GM12878 (cell line): ENCODE measurements at regions not wholly inside any gene's neighbourhood (a gene's known extent, or its start where the extent isn't known, plus 50 kb on each side); places are given as distances from the start of the nearest gene placed in this dataset.

Source experiments
- ATAC-seq: fragments of 200-7000 bp; cut with Tn5 transposase; 3 replicates; pipeline ENCODE4 v1.9.1; 2020; ENCODE audit warnings: mild to moderate bottlenecking, moderate library complexity
- BruUV-seq: library from RNA; stranded (reverse); fragments of 400-500 nt; replicated peaks from 2 replicates; lab custom pipeline; 2021; lab: Mats Ljungman, UMichigan
- CTCF ChIA-PET: fragments of 300-600 bp; sonication (Branson Sonifier 250); formaldehyde crosslinking; extraction: SDS; loops from one replicate; lab custom pipeline; 2021; ENCODE audit warnings: inconsistent platforms; lab: Yijun Ruan, JAX
- POLR2A ChIA-PET: fragments of 350-600 bp; formaldehyde crosslinking; extraction: SDS; loops from one replicate; lab custom pipeline; 2021; ENCODE audit warnings: inconsistent platforms; lab: Charles Lee
- RAD21 ChIA-PET: fragments of 300-600 bp; sonication (Branson Sonifier 250); formaldehyde crosslinking; loops from one replicate; lab custom pipeline; 2023; ENCODE audit warnings: antibody characterized with exemption; ENCODE audit not compliant: unreplicated experiment; lab: Charles Lee
- SMC1A ChIA-PET: fragments of 300-600 bp; sonication (Branson Sonifier 250); formaldehyde crosslinking; loops from one replicate; lab custom pipeline; 2023; ENCODE audit not compliant: unreplicated experiment, uncharacterized antibody; lab: Charles Lee
- DNase-seq: peaks from one replicate; pipeline ENCODE4 v3.0.0-alpha.2; 2011; ENCODE audit warnings: low read depth, low spot score
- FAIRE-seq: peaks from 3 replicates; lab custom pipeline; 2011; peaks lifted over from hg19 to GRCh38; lab: Jason Lieb, UNC
- H2AFZ ChIP-seq: 2 replicates; pipeline ENCODE4 v1.6.0; 2011; ENCODE audit warnings: low read depth, low read length, control low read depth; ENCODE audit not compliant: control insufficient read depth
- H3K27ac ChIP-seq: 2 replicates; pipeline ENCODE4 v1.5.1; 2011; ENCODE audit warnings: control low read depth; ENCODE audit not compliant: control insufficient read depth, insufficient read depth
- H3K27me3 ChIP-seq, 2 experiments: replicated peaks in 1 of 2; 2 replicates each; pipeline versions ENCODE4 v1.6.0 to v1.6.1; 2011; ENCODE audit warnings: low read length in 1 of 2; ENCODE audit not compliant: control insufficient read depth in 2 of 2, insufficient read depth in 2 of 2
- H3K36me3 ChIP-seq, 2 experiments: 2 replicates each; pipeline ENCODE4 v1.5.1; 2011; ENCODE audit warnings: low read length in 1 of 2; ENCODE audit not compliant: control insufficient read depth in 2 of 2, insufficient read depth in 2 of 2
- H3K4me1 ChIP-seq: 2 replicates; pipeline ENCODE4 v1.6.1; 2011; ENCODE audit warnings: mild to moderate bottlenecking, low read length, moderate library complexity, mixed read lengths; ENCODE audit not compliant: control insufficient read depth, insufficient read depth
- H3K4me2 ChIP-seq: 2 replicates; pipeline ENCODE4 v1.6.0; 2011; ENCODE audit warnings: control low read depth; ENCODE audit not compliant: control insufficient read depth, insufficient read depth
- H3K4me3 ChIP-seq: fragments of 200-600 bp; sonication (generic); 2 replicates; pipeline ENCODE4 v1.5.1; 2016
- H3K79me2 ChIP-seq: 2 replicates; pipeline ENCODE4 v1.6.0; 2011; ENCODE audit warnings: low read length; ENCODE audit not compliant: control insufficient read depth, insufficient read depth
- H3K9ac ChIP-seq: 2 replicates; pipeline ENCODE4 v1.8.0; 2011; ENCODE audit warnings: low read length, control low read depth, mixed read lengths; ENCODE audit not compliant: control insufficient read depth, insufficient read depth
- H3K9me3 ChIP-seq: replicated peaks from 3 replicates; pipeline ENCODE4 v1.5.1; 2011; ENCODE audit warnings: mild to moderate bottlenecking, low read length; ENCODE audit not compliant: control insufficient read depth, insufficient read depth
- H4K20me1 ChIP-seq: 2 replicates; pipeline ENCODE4 v1.6.0; 2011; ENCODE audit not compliant: control insufficient read depth, insufficient read depth
- ASH2L ChIP-seq: fragments of 300-600, 200-600 bp; sonication (generic); IDR thresholded peaks from 2 replicates; pipeline ENCODE4 v1.6.1; 2017; ENCODE audit warnings: low read depth, mild to moderate bottlenecking, borderline replicate concordance
- EP300 ChIP-seq, 2 experiments: fragments of 150-350 bp in 1 of 2; IDR thresholded peaks; 2 replicates each; pipeline ENCODE4 v1.6.1; 2011 to 2012; ENCODE audit warnings: low read depth in 2 of 2, low read length in 2 of 2, borderline replicate concordance in 1 of 2, improper control_type of control experiment in 1 of 2, inconsistent platforms in 1 of 2; ENCODE audit not compliant: control insufficient read depth in 1 of 2
- HCFC1 ChIP-seq: fragments of 150-350 bp; IDR thresholded peaks from 2 replicates; pipeline ENCODE4 v1.6.1; 2014; ENCODE audit warnings: low read length
- IRF5 ChIP-seq: fragments of 450-650 bp; IDR thresholded peaks from 2 replicates; pipeline ENCODE4 v1.6.1; 2017; ENCODE audit warnings: borderline replicate concordance
- KAT2A ChIP-seq: conservative IDR thresholded peaks from 2 replicates; pipeline ENCODE4 v1.6.1; 2011; ENCODE audit warnings: low read depth, low read length; ENCODE audit not compliant: control insufficient read depth
- MTA2 ChIP-seq: fragments of 450-650 bp; IDR thresholded peaks from 2 replicates; pipeline ENCODE4 v1.6.1; 2016; ENCODE audit warnings: low read depth, mild to moderate bottlenecking, moderate library complexity
- RAD21 ChIP-seq: IDR thresholded peaks from 2 replicates; pipeline ENCODE4 v1.6.1; 2011; ENCODE audit warnings: mild to moderate bottlenecking, low read depth, low read length, moderate library complexity; ENCODE audit not compliant: insufficient read depth
- SKIL ChIP-seq: fragments of 450-650 bp; IDR thresholded peaks from 2 replicates; pipeline ENCODE4 v1.6.1; 2017; ENCODE audit warnings: mild to moderate bottlenecking, low read depth, inconsistent platforms; ENCODE audit not compliant: poor library complexity, severe bottlenecking
- TCF12 ChIP-seq: IDR thresholded peaks from 2 replicates; pipeline ENCODE4 v1.6.1; 2011; ENCODE audit warnings: low read depth, mild to moderate bottlenecking, low read length
- YY1 ChIP-seq: IDR thresholded peaks from 2 replicates; pipeline ENCODE4 v1.6.1; 2011; ENCODE audit warnings: low read depth, mild to moderate bottlenecking, low read length
- ZBTB11 ChIP-seq: fragments of 450-650 bp; formaldehyde crosslinking; IDR thresholded peaks from 2 replicates; pipeline ENCODE4 v1.5.0; 2022; ENCODE audit warnings: mild to moderate bottlenecking, missing genetic modification characterization
- in situ Hi-C: fragments of 300-500 bp; cut with MboI; formaldehyde crosslinking; loops from 9 replicates; pipeline ENCODE4 v1.14.3; 2018; ENCODE audit warnings: mixed read lengths
- intact Hi-C: fragments of 100-400 bp; cut with micrococcal nuclease; formaldehyde crosslinking; loops from one replicate; pipeline ENCODE4 v1.14.2; 2022; ENCODE audit not compliant: unreplicated experiment
- TF ChIP-seq, protein P1 (sequence below), 3 experiments: IDR thresholded peaks in 2 of 3; conservative IDR thresholded peaks in 1 of 3; 2 replicates each; pipeline ENCODE4 v1.5.1; 2011; ENCODE audit warnings: low read depth in 3 of 3, low read length in 3 of 3, mild to moderate bottlenecking in 3 of 3, control low read depth in 2 of 3, moderate library complexity in 2 of 3, inconsistent platforms in 1 of 3, mixed read lengths in 1 of 3; ENCODE audit not compliant: control insufficient read depth in 2 of 3, insufficient read depth in 1 of 3; ENCODE audit errors: extremely low read depth in 1 of 3
- TF ChIP-seq, protein P2 (sequence below): IDR thresholded peaks from 2 replicates; pipeline ENCODE4 v1.6.1; 2012; ENCODE audit warnings: low read depth, low read length, improper control_type of control experiment

GRCh38 chr5:97452646-97453045 lies 269.6 kb upstream of the RIOK2 start:
- H3K9me3 ChIP-seq, result peaks cover 2% of the 10 kb centered on the region; the same call in 1 of the 3 replicates
- no peaks in the 10 kb centered on the region for H3K36me3 ChIP-seq
- POLR2A ChIA-PET, result no interaction called here
- H3K27ac ChIP-seq, result no peak overlapping the region
- no peak overlapping the region for H2AFZ ChIP-seq
- no peak overlapping the region for H3K4me2 ChIP-seq
- H3K4me3 ChIP-seq, result no peak overlapping the region
- peak; percentile 76 for ATAC-seq
- no peak for DNase-seq
- no peaks in the 10 kb centered on the region for H3K27me3 ChIP-seq
- FAIRE-seq, result no peak
- no peaks in the 10 kb centered on the region for H3K4me1 ChIP-seq
- SMC1A ChIA-PET, result interaction anchor here (0.6 kb wide), 1 partner anchor 1012 kb away, joined by 4 read pairs; no protein-coding TSS in a partner anchor
- CTCF ChIA-PET, result interaction anchor here (1.9 kb wide), 1 partner anchor 81 kb away, joined by 5 read pairs; no protein-coding TSS in a partner anchor
- no peak overlapping the region for H3K9ac ChIP-seq
- intact Hi-C loops (no loop called here), in situ Hi-C loops (no loop called here)
- RAD21 ChIA-PET, result no interaction called here
- no peaks in the 10 kb centered on the region for H4K20me1 ChIP-seq
- no TSS peak for BruUV-seq
- no peaks in the 10 kb centered on the region for H3K79me2 ChIP-seq
- TF ChIP-seq YY1, result no peak
- no peak for TF ChIP-seq KAT2A
- TF ChIP-seq ZBTB11, result no peak
- no peak for TF ChIP-seq RAD21
- TF ChIP-seq SKIL, result no peak
- TF ChIP-seq EP300 (IDR thresholded peaks at IDR 0.05; ENCODE audit: borderline replicate concordance in 1 of 2, control insufficient read depth in 1 of 2, low read depth in 2 of 2, low read length in 2 of 2), result no peak
- TF ChIP-seq MTA2, result no peak
- TF ChIP-seq IRF5, result no peak
- no peak for TF ChIP-seq TCF12
- TF ChIP-seq, protein P1, sequence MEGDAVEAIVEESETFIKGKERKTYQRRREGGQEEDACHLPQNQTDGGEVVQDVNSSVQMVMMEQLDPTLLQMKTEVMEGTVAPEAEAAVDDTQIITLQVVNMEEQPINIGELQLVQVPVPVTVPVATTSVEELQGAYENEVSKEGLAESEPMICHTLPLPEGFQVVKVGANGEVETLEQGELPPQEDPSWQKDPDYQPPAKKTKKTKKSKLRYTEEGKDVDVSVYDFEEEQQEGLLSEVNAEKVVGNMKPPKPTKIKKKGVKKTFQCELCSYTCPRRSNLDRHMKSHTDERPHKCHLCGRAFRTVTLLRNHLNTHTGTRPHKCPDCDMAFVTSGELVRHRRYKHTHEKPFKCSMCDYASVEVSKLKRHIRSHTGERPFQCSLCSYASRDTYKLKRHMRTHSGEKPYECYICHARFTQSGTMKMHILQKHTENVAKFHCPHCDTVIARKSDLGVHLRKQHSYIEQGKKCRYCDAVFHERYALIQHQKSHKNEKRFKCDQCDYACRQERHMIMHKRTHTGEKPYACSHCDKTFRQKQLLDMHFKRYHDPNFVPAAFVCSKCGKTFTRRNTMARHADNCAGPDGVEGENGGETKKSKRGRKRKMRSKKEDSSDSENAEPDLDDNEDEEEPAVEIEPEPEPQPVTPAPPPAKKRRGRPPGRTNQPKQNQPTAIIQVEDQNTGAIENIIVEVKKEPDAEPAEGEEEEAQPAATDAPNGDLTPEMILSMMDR (IDR thresholded peaks at IDR 0.05 in 2 of 3, conservative IDR thresholded peaks at IDR 0.05 in 1 of 3; ENCODE audit: control insufficient read depth in 2 of 3, extremely low read depth in 1 of 3, insufficient read depth in 1 of 3, low read depth in 3 of 3, low read length in 3 of 3), result no peak
- no peak for TF ChIP-seq ASH2L
- no peak for TF ChIP-seq HCFC1
- TF ChIP-seq, protein P2, sequence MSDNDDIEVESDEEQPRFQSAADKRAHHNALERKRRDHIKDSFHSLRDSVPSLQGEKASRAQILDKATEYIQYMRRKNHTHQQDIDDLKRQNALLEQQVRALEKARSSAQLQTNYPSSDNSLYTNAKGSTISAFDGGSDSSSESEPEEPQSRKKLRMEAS, result no peak
